ENCODE measurements at regions not wholly inside any gene's neighbourhood (a gene's known extent, or its start where the extent isn't known, plus 50 kb on each side); places are given as distances from the start of the nearest gene placed in this dataset.

GRCh38 chr13:29689548-29689947 is 94.1 kb upstream of the SLC7A1 start:
- Histone ChIP-seq H3K27ac (ENCODE audit: low read length, poor library complexity, severe bottlenecking) (no peak overlapping the region), H2BK12ac (ENCODE audit: low read length in 2 of 2) (no peak overlapping the region), H3K18ac (ENCODE audit: low read depth in 1 of 2, low read length in 2 of 2) (no peak overlapping the region), H4K91ac (ENCODE audit: low read length) (no peak overlapping the region), H3K4me1 (ENCODE audit: control insufficient read depth, insufficient read depth, low read depth, low read length) (no peaks in the 10 kb centered on the region), H3K4me2 (ENCODE audit: low read length, poor library complexity, severe bottlenecking) (no peak overlapping the region), H3K9ac (ENCODE audit: low read length) (no peak overlapping the region), H3K4ac (ENCODE audit: low read depth in 1 of 2, low read length in 2 of 2) (no peak overlapping the region), H3K4me3 (ENCODE audit: insufficient read depth in 1 of 2, low read depth in 1 of 2, low read length in 2 of 2) (no peak overlapping the region), H3K27me3 (ENCODE audit: control insufficient read depth in 1 of 2, insufficient read depth in 1 of 2, low read length in 2 of 2) (no peaks in the 10 kb centered on the region), H4K8ac (ENCODE audit: low read length) (no peak overlapping the region), H2BK5ac (ENCODE audit: low read depth, low read length, poor library complexity, severe bottlenecking) (no peak overlapping the region), H3K14ac (ENCODE audit: low read length in 2 of 2) (no peak overlapping the region), H2AK5ac (ENCODE audit: low read length, severe bottlenecking) (no peak overlapping the region), H3K9me3 (ENCODE audit: control insufficient read depth, low read length) (no peaks in the 10 kb centered on the region), H3K79me1 (replicated peaks; ENCODE audit: low read length, poor library complexity, severe bottlenecking) (no peaks in the 10 kb centered on the region), H2AFZ (ENCODE audit: low read depth, low read length) (no peak overlapping the region), H3K36me3 (ENCODE audit: control insufficient read depth in 1 of 2, insufficient read depth in 2 of 2, low read depth in 1 of 2, low read length in 2 of 2) (no peaks in the 10 kb centered on the region), H2BK120ac (ENCODE audit: low read depth, low read length) (no peak overlapping the region), H2BK15ac (ENCODE audit: low read depth, poor library complexity, severe bottlenecking) (no peak overlapping the region), H3K23ac (ENCODE audit: low read length in 2 of 2) (no peak overlapping the region)
- DNase-seq: no peak
- WGBS: 80% methylated on average over 2 of the region's 3 CpGs

DNA sequence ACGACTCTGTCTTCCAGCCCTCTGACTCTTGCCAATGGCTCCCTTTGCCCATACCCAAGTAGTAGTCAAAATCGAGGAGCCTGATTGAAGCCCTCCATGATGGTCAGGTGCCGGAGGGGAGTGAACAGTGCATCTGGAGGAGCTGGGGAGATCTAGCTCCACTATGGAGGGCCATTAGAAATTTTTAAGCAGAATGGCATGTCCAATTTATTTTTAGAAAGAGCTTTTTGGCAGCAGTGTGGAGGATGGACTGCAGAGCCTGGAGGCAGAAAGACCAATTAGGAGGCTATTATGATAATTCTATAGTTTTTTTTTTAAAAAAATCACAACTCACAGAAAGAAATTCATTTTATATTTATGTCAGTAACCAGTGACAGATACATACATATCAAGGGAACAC is 92.7 kb upstream of the SLC7A1 start:
- H3K27ac ChIP-seq (ENCODE audit: low read length, poor library complexity, severe bottlenecking): no peak overlapping the region
- H3K14ac ChIP-seq (ENCODE audit: low read length in 2 of 2): no peak overlapping the region
- H3K36me3 ChIP-seq (ENCODE audit: control insufficient read depth in 1 of 2, insufficient read depth in 2 of 2, low read depth in 1 of 2, low read length in 2 of 2): no peaks in the 10 kb centered on the region
- no peak overlapping the region for H4K8ac ChIP-seq (ENCODE audit: low read length)
- no peak overlapping the region for H3K23ac ChIP-seq (ENCODE audit: low read length in 2 of 2)
- 90% methylated on average over 2 of the region's 3 CpGs for WGBS
- no peak overlapping the region for H2AFZ ChIP-seq (ENCODE audit: low read depth, low read length)
- no peak overlapping the region for H4K91ac ChIP-seq (ENCODE audit: low read length)
- no peak overlapping the region for H2BK12ac ChIP-seq (ENCODE audit: low read length in 2 of 2)
- no peak overlapping the region for H3K18ac ChIP-seq (ENCODE audit: low read depth in 1 of 2, low read length in 2 of 2)
- H3K4ac ChIP-seq (ENCODE audit: low read depth in 1 of 2, low read length in 2 of 2): no peak overlapping the region
- H2BK5ac ChIP-seq (ENCODE audit: low read depth, low read length, poor library complexity, severe bottlenecking): no peak overlapping the region
- H2BK120ac ChIP-seq (ENCODE audit: low read depth, low read length): no peak overlapping the region
- DNase-seq: no peak
- no peaks in the 10 kb centered on the region for H3K79me1 ChIP-seq (replicated peaks; ENCODE audit: low read length, poor library complexity, severe bottlenecking)
- H3K9me3 ChIP-seq (ENCODE audit: control insufficient read depth, low read length): no peaks in the 10 kb centered on the region
- no peak overlapping the region for H3K4me3 ChIP-seq (ENCODE audit: insufficient read depth in 1 of 2, low read depth in 1 of 2, low read length in 2 of 2)
- no peak overlapping the region for H2BK15ac ChIP-seq (ENCODE audit: low read depth, poor library complexity, severe bottlenecking)
- no peak overlapping the region for H3K9ac ChIP-seq (ENCODE audit: low read length)
- no peaks in the 10 kb centered on the region for H3K4me1 ChIP-seq (ENCODE audit: control insufficient read depth, insufficient read depth, low read depth, low read length)
- H3K4me2 ChIP-seq (ENCODE audit: low read length, poor library complexity, severe bottlenecking): no peak overlapping the region
- no peak overlapping the region for H2AK5ac ChIP-seq (ENCODE audit: low read length, severe bottlenecking)
- H3K27me3 ChIP-seq (ENCODE audit: control insufficient read depth in 1 of 2, insufficient read depth in 1 of 2, low read length in 2 of 2): no peaks in the 10 kb centered on the region

- Histone ChIP-seq H3K14ac (ENCODE audit: low read length in 2 of 2) (no peak overlapping the region), H3K36me3 (ENCODE audit: control insufficient read depth in 1 of 2, insufficient read depth in 2 of 2, low read depth in 1 of 2, low read length in 2 of 2) (no peaks in the 10 kb centered on the region), H2BK15ac (ENCODE audit: low read depth, poor library complexity, severe bottlenecking) (no peak overlapping the region), H2AFZ (ENCODE audit: low read depth, low read length) (no peak overlapping the region), H3K4me1 (ENCODE audit: control insufficient read depth, insufficient read depth, low read depth, low read length) (no peaks in the 10 kb centered on the region), H4K8ac (ENCODE audit: low read length) (no peak overlapping the region), H3K79me1 (replicated peaks; ENCODE audit: low read length, poor library complexity, severe bottlenecking) (no peaks in the 10 kb centered on the region), H3K23ac (ENCODE audit: low read length in 2 of 2) (no peak overlapping the region), H4K91ac (ENCODE audit: low read length) (no peak overlapping the region), H3K27me3 (ENCODE audit: control insufficient read depth in 1 of 2, insufficient read depth in 1 of 2, low read length in 2 of 2) (no peaks in the 10 kb centered on the region), H2BK5ac (ENCODE audit: low read depth, low read length, poor library complexity, severe bottlenecking) (no peak overlapping the region), H2BK12ac (ENCODE audit: low read length in 2 of 2) (no peak overlapping the region), H3K4me2 (ENCODE audit: low read length, poor library complexity, severe bottlenecking) (no peak overlapping the region), H2AK5ac (ENCODE audit: low read length, severe bottlenecking) (no peak overlapping the region), H3K9me3 (ENCODE audit: control insufficient read depth, low read length) (no peaks in the 10 kb centered on the region), H3K9ac (ENCODE audit: low read length) (no peak overlapping the region), H2BK120ac (ENCODE audit: low read depth, low read length) (no peak overlapping the region), H3K4me3 (ENCODE audit: insufficient read depth in 1 of 2, low read depth in 1 of 2, low read length in 2 of 2) (no peak overlapping the region), H3K4ac (ENCODE audit: low read depth in 1 of 2, low read length in 2 of 2) (no peak overlapping the region), H3K27ac (ENCODE audit: low read length, poor library complexity, severe bottlenecking) (no peak overlapping the region), H3K18ac (ENCODE audit: low read depth in 1 of 2, low read length in 2 of 2) (no peak overlapping the region)
- WGBS: 100% methylated on average over 1 of the region's 1 CpG
- DNase-seq: no peak
These were observed 89.0 kb upstream of the SLC7A1 start for GRCh38 chr13:29684441-29684840.

GRCh38 chr13:29683041-29683440 is 87.6 kb upstream of the SLC7A1 start:
- Histone ChIP-seq H3K27ac (ENCODE audit: low read length, poor library complexity, severe bottlenecking) (no peak overlapping the region), H3K27me3 (ENCODE audit: control insufficient read depth in 1 of 2, insufficient read depth in 1 of 2, low read length in 2 of 2) (no peaks in the 10 kb centered on the region), H3K4me2 (ENCODE audit: low read length, poor library complexity, severe bottlenecking) (no peak overlapping the region), H3K14ac (ENCODE audit: low read length in 2 of 2) (no peak overlapping the region), H2AFZ (ENCODE audit: low read depth, low read length) (no peak overlapping the region), H2BK120ac (ENCODE audit: low read depth, low read length) (no peak overlapping the region), H3K9me3 (ENCODE audit: control insufficient read depth, low read length) (no peaks in the 10 kb centered on the region), H3K4me3 (ENCODE audit: insufficient read depth in 1 of 2, low read depth in 1 of 2, low read length in 2 of 2) (no peak overlapping the region), H2BK5ac (ENCODE audit: low read depth, low read length, poor library complexity, severe bottlenecking) (no peak overlapping the region), H4K8ac (ENCODE audit: low read length) (no peak overlapping the region), H2BK12ac (ENCODE audit: low read length in 2 of 2) (no peak overlapping the region), H3K23ac (ENCODE audit: low read length in 2 of 2) (no peak overlapping the region), H3K18ac (ENCODE audit: low read depth in 1 of 2, low read length in 2 of 2) (no peak overlapping the region), H3K36me3 (ENCODE audit: control insufficient read depth in 1 of 2, insufficient read depth in 2 of 2, low read depth in 1 of 2, low read length in 2 of 2) (no peaks in the 10 kb centered on the region), H2AK5ac (ENCODE audit: low read length, severe bottlenecking) (no peak overlapping the region), H3K79me1 (replicated peaks; ENCODE audit: low read length, poor library complexity, severe bottlenecking) (no peaks in the 10 kb centered on the region), H3K9ac (ENCODE audit: low read length) (no peak overlapping the region), H4K91ac (ENCODE audit: low read length) (no peak overlapping the region), H2BK15ac (ENCODE audit: low read depth, poor library complexity, severe bottlenecking) (no peak overlapping the region), H3K4ac (ENCODE audit: low read depth in 1 of 2, low read length in 2 of 2) (no peak overlapping the region), H3K4me1 (ENCODE audit: control insufficient read depth, insufficient read depth, low read depth, low read length) (no peaks in the 10 kb centered on the region)
- WGBS: 83% methylated on average over 4 of the region's 4 CpGs
- DNase-seq: no peak
